Endothelial cell of umbilical vein (primary cell): ENCODE measurements at regions not wholly inside any gene's neighbourhood (a gene's known extent, or its start where the extent isn't known, plus 50 kb on each side); places are given as distances from the start of the nearest gene placed in this dataset.

Experiments used
- EZH2 ChIP-seq: IDR thresholded peaks from 2 replicates; pipeline ENCODE4 v1.6.1; 2012; ENCODE audit warnings: borderline replicate concordance, low read depth, mild to moderate bottlenecking, moderate library complexity, low read length, inconsistent platforms; ENCODE audit not compliant: severe bottlenecking
- JUN ChIP-seq: IDR thresholded peaks from 2 replicates; pipeline ENCODE4 v1.6.1; 2011; ENCODE audit warnings: borderline replicate concordance, low read depth; ENCODE audit not compliant: insufficient read length, insufficient read depth
- MYC ChIP-seq: IDR thresholded peaks from one replicate; pipeline ENCODE4 v1.6.1; 2011; ENCODE audit warnings: mild to moderate bottlenecking, low read depth, low read length
- POLR2A ChIP-seq: IDR thresholded peaks from 2 replicates; pipeline ENCODE4 v1.6.1; 2012; ENCODE audit warnings: low read depth, mild to moderate bottlenecking, control low read depth, low read length
- POLR2AphosphoS5 ChIP-seq: IDR thresholded peaks from 2 replicates; pipeline ENCODE4 v1.6.1; 2012; ENCODE audit warnings: low read depth, mild to moderate bottlenecking, control low read depth, low read length, moderate library complexity; ENCODE audit not compliant: insufficient read depth
- TF ChIP-seq, protein P1 (sequence below): IDR thresholded peaks from 2 replicates; pipeline ENCODE4 v1.6.1; 2011; ENCODE audit not compliant: insufficient read depth, insufficient read length
- TF ChIP-seq, protein P2 (sequence below), 2 donors: IDR thresholded peaks; 1 replicate in 1 of 2; 2 replicates in 1 of 2; pipeline ENCODE4 v1.5.1; 2011; ENCODE audit warnings: low read length in 2 of 2, mild to moderate bottlenecking in 2 of 2, moderate library complexity in 2 of 2, control low read depth in 1 of 2, inconsistent platforms in 1 of 2, low read depth in 1 of 2; ENCODE audit not compliant: insufficient read depth in 1 of 2; ENCODE audit errors: extremely low read depth in 1 of 2

DNA sequence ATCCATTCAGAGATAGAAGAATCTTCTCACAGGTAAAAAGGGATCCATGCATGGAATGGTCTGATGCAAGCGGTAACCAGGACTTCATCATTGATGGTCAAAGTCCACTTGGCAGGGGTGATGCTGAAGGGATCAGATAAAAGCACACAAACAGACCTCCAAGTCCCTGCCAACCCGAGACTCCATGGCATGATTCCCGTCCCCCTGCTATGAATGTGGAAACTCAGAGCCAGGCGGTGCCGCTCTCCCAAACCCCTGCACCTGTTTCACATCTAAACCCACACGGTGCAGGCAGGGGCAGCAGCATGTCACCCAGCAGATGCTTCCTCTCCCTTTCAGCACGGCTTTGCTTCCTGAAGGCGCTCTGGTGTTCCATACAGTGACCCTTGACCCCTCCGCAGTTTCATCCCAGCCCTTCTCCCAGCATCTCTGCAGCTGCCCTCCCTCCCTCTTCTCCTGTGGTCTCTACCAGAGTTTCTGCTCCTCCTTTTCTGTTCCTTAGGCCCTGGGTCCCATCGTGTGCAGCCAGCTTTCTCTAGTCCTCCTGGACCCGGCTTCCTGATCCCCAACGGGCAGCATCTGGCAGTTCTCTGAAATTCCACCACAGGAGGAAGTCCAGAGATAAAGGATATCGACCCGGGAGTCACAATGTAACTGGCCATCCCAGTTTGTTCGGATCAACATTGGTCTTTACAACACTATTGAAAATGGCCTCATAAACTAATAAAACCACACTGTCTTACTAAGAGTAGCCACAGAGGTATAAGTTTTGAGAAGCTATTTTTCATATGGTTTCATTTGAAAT is 235.0 kb downstream of the TTLL2 start:
- TF ChIP-seq, protein P1, sequence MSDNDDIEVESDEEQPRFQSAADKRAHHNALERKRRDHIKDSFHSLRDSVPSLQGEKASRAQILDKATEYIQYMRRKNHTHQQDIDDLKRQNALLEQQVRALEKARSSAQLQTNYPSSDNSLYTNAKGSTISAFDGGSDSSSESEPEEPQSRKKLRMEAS = no peak
- TF ChIP-seq, protein P2, sequence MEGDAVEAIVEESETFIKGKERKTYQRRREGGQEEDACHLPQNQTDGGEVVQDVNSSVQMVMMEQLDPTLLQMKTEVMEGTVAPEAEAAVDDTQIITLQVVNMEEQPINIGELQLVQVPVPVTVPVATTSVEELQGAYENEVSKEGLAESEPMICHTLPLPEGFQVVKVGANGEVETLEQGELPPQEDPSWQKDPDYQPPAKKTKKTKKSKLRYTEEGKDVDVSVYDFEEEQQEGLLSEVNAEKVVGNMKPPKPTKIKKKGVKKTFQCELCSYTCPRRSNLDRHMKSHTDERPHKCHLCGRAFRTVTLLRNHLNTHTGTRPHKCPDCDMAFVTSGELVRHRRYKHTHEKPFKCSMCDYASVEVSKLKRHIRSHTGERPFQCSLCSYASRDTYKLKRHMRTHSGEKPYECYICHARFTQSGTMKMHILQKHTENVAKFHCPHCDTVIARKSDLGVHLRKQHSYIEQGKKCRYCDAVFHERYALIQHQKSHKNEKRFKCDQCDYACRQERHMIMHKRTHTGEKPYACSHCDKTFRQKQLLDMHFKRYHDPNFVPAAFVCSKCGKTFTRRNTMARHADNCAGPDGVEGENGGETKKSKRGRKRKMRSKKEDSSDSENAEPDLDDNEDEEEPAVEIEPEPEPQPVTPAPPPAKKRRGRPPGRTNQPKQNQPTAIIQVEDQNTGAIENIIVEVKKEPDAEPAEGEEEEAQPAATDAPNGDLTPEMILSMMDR (IDR thresholded peaks at IDR 0.05; ENCODE audit: extremely low read depth in 1 of 2, insufficient read depth in 1 of 2, low read depth in 1 of 2, low read length in 2 of 2) = no peak
- TF ChIP-seq POLR2AphosphoS5 = no peak
- no peak for TF ChIP-seq JUN
- TF ChIP-seq MYC = no peak
- no peak for TF ChIP-seq POLR2A
- no peak for TF ChIP-seq EZH2
